ENCODE measurements at regions not wholly inside any gene's neighbourhood (a gene's known extent, or its start where the extent isn't known, plus 50 kb on each side); places are given as distances from the start of the nearest gene placed in this dataset.

GRCh38 chr13:109880371-109881346 is 94.3 kb upstream of the IRS2 start:
- no peak for DNase-seq

GRCh38 chr13:109879338-109879737 is 93.0 kb upstream of the IRS2 start:
- DNase-seq: no peak

GRCh38 chr13:109877809-109878208 is 91.4 kb upstream of the IRS2 start:
- no peak for DNase-seq

GRCh38 chr13:109875746-109876145 is 89.4 kb upstream of the IRS2 start:
- no peak for DNase-seq

GRCh38 chr13:109874484-109875454 is 88.4 kb upstream of the IRS2 start:
- DNase-seq: no peak

- no peak for DNase-seq
Observed at GRCh38 chr13:109873351-109874123, 87.2 kb upstream of the IRS2 start.

- no peak for DNase-seq
Observed at GRCh38 chr13:109872864-109873263, 86.5 kb upstream of the IRS2 start.

GRCh38 chr13:109870696-109871370 is 84.5 kb upstream of the IRS2 start:
- DNase-seq: no peak

- no peak for DNase-seq
Observed at GRCh38 chr13:109870274-109870673, 83.9 kb upstream of the IRS2 start.

- peak; percentile 98 for DNase-seq
Observed at GRCh38 chr13:109869312-109870237, 83.2 kb upstream of the IRS2 start.

- DNase-seq: no peak
Observed at GRCh38 chr13:109868578-109869311, 82.4 kb upstream of the IRS2 start.

- no peak for DNase-seq
Observed at GRCh38 chr13:109867766-109868165, 81.4 kb upstream of the IRS2 start.

GRCh38 chr13:109862627-109863026 is 76.2 kb upstream of the IRS2 start:
- DNase-seq: no peak

GRCh38 chr13:109859898-109860297 is 73.5 kb upstream of the IRS2 start:
- no peak for DNase-seq

- DNase-seq: no peak
Observed at GRCh38 chr13:109859216-109859835, 72.9 kb upstream of the IRS2 start.

- no peak for DNase-seq
Observed at GRCh38 chr13:109858319-109858718, 71.9 kb upstream of the IRS2 start.

- DNase-seq: no peak
Observed at GRCh38 chr13:109857803-109858202, 71.4 kb upstream of the IRS2 start.

- DNase-seq: no peak
Observed at GRCh38 chr13:109857325-109857724, 70.9 kb upstream of the IRS2 start.

GRCh38 chr13:109856350-109856749 is 70.0 kb upstream of the IRS2 start:
- no peak for DNase-seq

GRCh38 chr13:109853153-109853552 is 66.8 kb upstream of the IRS2 start:
- no peak for DNase-seq

Data from NCI-H1105 (cell line).